Ishikawa (cell line): ENCODE measurements at regions not wholly inside any gene's neighbourhood (a gene's known extent, or its start where the extent isn't known, plus 50 kb on each side); places are given as distances from the start of the nearest gene placed in this dataset.

Source experiments
- CEBPB ChIP-seq: IDR thresholded peaks from 2 replicates; pipeline ENCODE4 v1.6.1; 2012
- EP300 ChIP-seq: IDR thresholded peaks from 2 replicates; pipeline ENCODE4 v1.6.1; 2012; ENCODE audit warnings: borderline replicate concordance
- FOXM1 ChIP-seq: IDR thresholded peaks from 2 replicates; pipeline ENCODE4 v1.6.1; 2012; ENCODE audit warnings: low read depth, borderline replicate concordance
- MAX ChIP-seq: IDR thresholded peaks from 2 replicates; pipeline ENCODE4 v1.6.1; 2012
- NFIC ChIP-seq: IDR thresholded peaks from 2 replicates; pipeline ENCODE4 v1.6.1; 2012
- RAD21 ChIP-seq: IDR thresholded peaks from 2 replicates; pipeline ENCODE4 v1.6.1; 2012; ENCODE audit warnings: low read depth
- REST ChIP-seq: IDR thresholded peaks from 2 replicates; pipeline ENCODE4 v1.6.1; 2012; ENCODE audit warnings: low read depth, mild to moderate bottlenecking
- TAF1 ChIP-seq: IDR thresholded peaks from 2 replicates; pipeline ENCODE4 v1.6.1; 2012; ENCODE audit warnings: low read depth, mild to moderate bottlenecking
- TCF12 ChIP-seq: IDR thresholded peaks from 2 replicates; pipeline ENCODE4 v1.6.1; 2012; ENCODE audit warnings: low read depth
- TEAD4 ChIP-seq: IDR thresholded peaks from 2 replicates; pipeline ENCODE4 v1.6.1; 2012
- USF1 ChIP-seq: IDR thresholded peaks from 2 replicates; pipeline ENCODE4 v1.6.1; 2012
- YY1 ChIP-seq: IDR thresholded peaks from 2 replicates; pipeline ENCODE4 v1.6.1; 2012; ENCODE audit warnings: low read depth
- ZBTB7A ChIP-seq: IDR thresholded peaks from 2 replicates; pipeline ENCODE4 v1.6.1; 2012; ENCODE audit warnings: low read depth

GRCh38 chr6:76792394-76792793 is 670.9 kb downstream of the HTR1B start:
- TF ChIP-seq MAX (no peak), RAD21 (no peak), USF1 (no peak), REST (no peak), FOXM1 (no peak), TEAD4 (no peak), YY1 (no peak), CEBPB (no peak), EP300 (no peak), TAF1 (no peak), ZBTB7A (no peak), TCF12 (no peak), NFIC (no peak)
